ENCODE measurements at regions not wholly inside any gene's neighbourhood (a gene's known extent, or its start where the extent isn't known, plus 50 kb on each side); places are given as distances from the start of the nearest gene placed in this dataset.
A peak's percentile ranks its signal among the peaks of the same experiment; 100 is the strongest.

- DNase-seq (ENCODE audit: insufficient read length, low spot score): no peak
- FAIRE-seq: no peak
Observed at GRCh38 chr5:30959238-30959637, 234.2 kb upstream of the CDH6 start.

- no peak for FAIRE-seq
- no peak for DNase-seq (ENCODE audit: insufficient read length, low spot score)
Observed at GRCh38 chr5:30957591-30957990, 235.9 kb upstream of the CDH6 start.

- FAIRE-seq (no peak), DNase-seq (ENCODE audit: insufficient read length, low spot score) (no peak)
Observed at GRCh38 chr5:30956251-30956650, 237.2 kb upstream of the CDH6 start.

GRCh38 chr5:30937070-30937469, 256.4 kb upstream of the CDH6 start:
- no peak for DNase-seq (ENCODE audit: insufficient read length, low spot score)
- FAIRE-seq: no peak

- FAIRE-seq (no peak), DNase-seq (ENCODE audit: insufficient read length, low spot score) (no peak)
Observed at GRCh38 chr5:30933599-30933998, 259.9 kb upstream of the CDH6 start.

GRCh38 chr5:30932273-30933017, 261.0 kb upstream of the CDH6 start:
- DNase-seq (ENCODE audit: insufficient read length, low spot score) (no peak), FAIRE-seq (peak; percentile 23)

GRCh38 chr5:30930736-30931135, 262.8 kb upstream of the CDH6 start:
- no peak for FAIRE-seq
- DNase-seq (ENCODE audit: insufficient read length, low spot score): no peak

- FAIRE-seq (no peak), DNase-seq (ENCODE audit: insufficient read length, low spot score) (no peak)
Observed at GRCh38 chr5:30928956-30929355, 264.5 kb upstream of the CDH6 start.

GRCh38 chr5:30926218-30926617, 267.3 kb upstream of the CDH6 start:
- DNase-seq (ENCODE audit: insufficient read length, low spot score) (no peak), FAIRE-seq (no peak)

GRCh38 chr5:30921388-30921787, 272.1 kb upstream of the CDH6 start:
- peak; percentile 16 for FAIRE-seq

GRCh38 chr5:30918171-30918570, 275.3 kb upstream of the CDH6 start:
- DNase-seq (ENCODE audit: insufficient read length, low spot score) (peak; percentile 38), FAIRE-seq (no peak)

More at GRCh38 chr5:30921388-30921787, 272.1 kb upstream of the CDH6 start:
- DNase-seq (ENCODE audit: insufficient read length, low spot score): no peak

- FAIRE-seq: no peak
- DNase-seq (ENCODE audit: insufficient read length, low spot score): no peak
Observed at GRCh38 chr5:30908356-30908755, 285.1 kb upstream of the CDH6 start.

GRCh38 chr5:30900367-30900766, 293.1 kb upstream of the CDH6 start:
- DNase-seq (ENCODE audit: insufficient read length, low spot score) (no peak), FAIRE-seq (no peak)

- peak; percentile 23 for FAIRE-seq
- peak; percentile 34 for DNase-seq (ENCODE audit: insufficient read length, low spot score)
Observed at GRCh38 chr5:30894811-30895210, 298.7 kb upstream of the CDH6 start.

GRCh38 chr5:30891660-30892059, 301.8 kb upstream of the CDH6 start:
- DNase-seq (ENCODE audit: insufficient read length, low spot score) (no peak), FAIRE-seq (no peak)

GRCh38 chr5:30890377-30890776, 303.1 kb upstream of the CDH6 start:
- no peak for DNase-seq (ENCODE audit: insufficient read length, low spot score)
- no peak for FAIRE-seq

- DNase-seq (ENCODE audit: insufficient read length, low spot score): no peak
- FAIRE-seq: no peak
Observed at GRCh38 chr5:30880514-30880913, 313.0 kb upstream of the CDH6 start.

GRCh38 chr5:30879887-30880286, 313.6 kb upstream of the CDH6 start:
- FAIRE-seq: peak; percentile 38
- no peak for DNase-seq (ENCODE audit: insufficient read length, low spot score)

GRCh38 chr5:30878746-30879145, 314.7 kb upstream of the CDH6 start:
- FAIRE-seq (peak; percentile 67), DNase-seq (ENCODE audit: insufficient read length, low spot score) (no peak)

GRCh38 chr5:30878296-30878695, 315.2 kb upstream of the CDH6 start:
- FAIRE-seq: peak; percentile 31

GRCh38 chr5:30874241-30875034, 319.0 kb upstream of the CDH6 start:
- DNase-seq (ENCODE audit: insufficient read length, low spot score) (no peak), FAIRE-seq (no peak)

More at GRCh38 chr5:30878296-30878695, 315.2 kb upstream of the CDH6 start:
- DNase-seq (ENCODE audit: insufficient read length, low spot score): no peak

- no peak for DNase-seq (ENCODE audit: insufficient read length, low spot score)
Observed at GRCh38 chr5:30871196-30871595, 322.3 kb upstream of the CDH6 start.

More at GRCh38 chr5:30871196-30871595, 322.3 kb upstream of the CDH6 start:
- FAIRE-seq: peak; percentile 79
